Keratinocyte (primary cell): ENCODE measurements at regions not wholly inside any gene's neighbourhood (a gene's known extent, or its start where the extent isn't known, plus 50 kb on each side); places are given as distances from the start of the nearest gene placed in this dataset.
"Not testable (repeated sequence)": the region's sequence is repeated elsewhere in the genome, so short reads cannot be mapped to it uniquely, and the experiment has no call there.

ENCODE experiments used
- EZH2 ChIP-seq: IDR thresholded peaks from one replicate; pipeline ENCODE4 v1.6.1; 2012; ENCODE audit warnings: inconsistent platforms, mild to moderate bottlenecking, low read length, moderate library complexity
- TF ChIP-seq, protein P1 (sequence below), 3 experiments: IDR thresholded peaks in 1 of 3; conservative IDR thresholded peaks in 1 of 3; optimal IDR thresholded peaks in 1 of 3; 2 replicates in 2 of 3; 3 replicates in 1 of 3; pipeline versions ENCODE3 to v1.5.1; 2011; ENCODE audit warnings: low read length in 3 of 3, mild to moderate bottlenecking in 3 of 3, moderate library complexity in 2 of 3, control low read depth in 1 of 3, inconsistent platforms in 1 of 3; ENCODE audit not compliant: insufficient read depth in 2 of 3; ENCODE audit errors: extremely low read depth in 1 of 3

DNA sequence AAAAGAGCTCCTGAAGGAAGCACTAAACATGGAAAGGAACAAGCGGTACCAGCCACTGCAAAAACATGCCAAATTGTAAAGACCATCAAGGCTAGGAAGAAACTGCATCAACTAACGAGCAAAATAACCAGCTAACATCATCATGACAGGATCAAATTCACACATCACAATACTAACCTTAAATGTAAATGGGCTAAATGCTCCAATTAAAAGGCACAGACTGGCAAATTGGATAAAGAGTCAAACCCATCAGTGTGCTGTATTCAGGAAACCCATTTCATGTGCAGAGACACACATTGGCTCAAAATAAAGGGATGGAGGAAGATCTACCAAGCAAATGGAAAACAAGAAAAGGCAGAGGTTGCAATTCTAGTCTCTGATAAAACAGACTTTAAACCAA lies 69.7 kb upstream of the CCT8L2 start:
- TF ChIP-seq, protein P1, sequence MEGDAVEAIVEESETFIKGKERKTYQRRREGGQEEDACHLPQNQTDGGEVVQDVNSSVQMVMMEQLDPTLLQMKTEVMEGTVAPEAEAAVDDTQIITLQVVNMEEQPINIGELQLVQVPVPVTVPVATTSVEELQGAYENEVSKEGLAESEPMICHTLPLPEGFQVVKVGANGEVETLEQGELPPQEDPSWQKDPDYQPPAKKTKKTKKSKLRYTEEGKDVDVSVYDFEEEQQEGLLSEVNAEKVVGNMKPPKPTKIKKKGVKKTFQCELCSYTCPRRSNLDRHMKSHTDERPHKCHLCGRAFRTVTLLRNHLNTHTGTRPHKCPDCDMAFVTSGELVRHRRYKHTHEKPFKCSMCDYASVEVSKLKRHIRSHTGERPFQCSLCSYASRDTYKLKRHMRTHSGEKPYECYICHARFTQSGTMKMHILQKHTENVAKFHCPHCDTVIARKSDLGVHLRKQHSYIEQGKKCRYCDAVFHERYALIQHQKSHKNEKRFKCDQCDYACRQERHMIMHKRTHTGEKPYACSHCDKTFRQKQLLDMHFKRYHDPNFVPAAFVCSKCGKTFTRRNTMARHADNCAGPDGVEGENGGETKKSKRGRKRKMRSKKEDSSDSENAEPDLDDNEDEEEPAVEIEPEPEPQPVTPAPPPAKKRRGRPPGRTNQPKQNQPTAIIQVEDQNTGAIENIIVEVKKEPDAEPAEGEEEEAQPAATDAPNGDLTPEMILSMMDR (optimal IDR thresholded peaks at IDR 0.05 in 1 of 3, IDR thresholded peaks at IDR 0.05 in 1 of 3, conservative IDR thresholded peaks at IDR 0.05 in 1 of 3; ENCODE audit: extremely low read depth in 1 of 3, insufficient read depth in 2 of 3, low read length in 3 of 3): not testable (repeated sequence)
- TF ChIP-seq EZH2: not testable (repeated sequence)
